Loucy (cell line): ENCODE measurements at regions not wholly inside any gene's neighbourhood (a gene's known extent, or its start where the extent isn't known, plus 50 kb on each side); places are given as distances from the start of the nearest gene placed in this dataset.

Experiments used
- CTCF ChIP-seq: fragments of 200-600 bp; sonication (generic); conservative IDR thresholded peaks from 2 replicates; pipeline ENCODE4 v1.5.1; 2014; ENCODE audit warnings: mild to moderate bottlenecking, antibody characterized with exemption, low read length
- EZH2phosphoT487 ChIP-seq: fragments of 200-600 bp; IDR thresholded peaks from 2 replicates; pipeline ENCODE4 v1.6.1; 2018; ENCODE audit warnings: antibody characterized with exemption, mild to moderate bottlenecking, moderate library complexity, borderline replicate concordance

DNA sequence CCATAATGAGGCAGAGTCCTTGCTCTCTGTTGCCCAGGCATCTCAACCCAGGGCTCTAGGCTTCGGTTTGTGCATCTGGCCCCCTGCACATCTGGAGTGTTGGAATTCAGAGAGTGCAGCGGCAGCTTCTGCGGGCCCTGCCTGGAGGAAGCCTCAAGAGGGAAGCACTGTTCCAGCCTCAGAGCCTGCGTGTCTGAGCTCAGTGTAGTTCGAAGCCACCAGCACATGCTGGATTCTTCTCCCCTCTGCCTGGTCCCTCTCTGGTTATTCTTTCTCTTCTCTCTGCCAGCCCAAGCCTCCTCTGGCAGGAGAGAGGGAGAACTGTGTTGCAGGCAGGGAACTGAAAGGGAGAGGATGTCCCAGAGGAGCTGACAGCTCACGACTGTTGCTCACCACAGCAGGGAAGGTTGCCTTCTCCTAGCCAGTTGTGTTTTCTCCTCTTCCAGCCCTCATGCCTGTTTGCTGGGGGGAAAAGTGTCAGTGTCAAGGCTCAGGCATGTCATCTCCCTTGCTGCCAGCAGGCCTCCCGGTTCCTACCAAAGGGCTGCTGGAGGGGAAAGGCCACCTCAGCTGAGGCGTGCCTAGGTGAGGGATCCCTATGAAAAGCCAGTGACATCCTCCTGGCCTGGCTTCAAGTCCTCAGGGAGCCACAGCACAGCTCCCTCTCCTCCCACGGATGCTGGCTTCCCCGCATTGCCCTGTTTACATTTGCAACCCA lies 126.0 kb upstream of the LRFN2 start:
- TF ChIP-seq CTCF (no peak), EZH2phosphoT487 (no peak)
